Left lobe of liver (tissue), 2 donors: ENCODE measurements at regions not wholly inside any gene's neighbourhood (a gene's known extent, or its start where the extent isn't known, plus 50 kb on each side); places are given as distances from the start of the nearest gene placed in this dataset.

ENCODE experiments used
- ATAC-seq: fragments of 200-7000 bp; cut with Tn5 transposase; one replicate; pipeline ENCODE4 v1.9.1; 2020; ENCODE audit warnings: mild to moderate bottlenecking, moderate library complexity
- DNase-seq: peaks from one replicate; pipeline ENCODE4 v3.0.0-alpha.2; 2020; ENCODE audit warnings: low spot score
- donor health status: DM: no; HTN: no; CAD: no; lungs with moderate emphysema.
- donor health status: DM: no; HTN: yes; CAD: no.

DNA sequence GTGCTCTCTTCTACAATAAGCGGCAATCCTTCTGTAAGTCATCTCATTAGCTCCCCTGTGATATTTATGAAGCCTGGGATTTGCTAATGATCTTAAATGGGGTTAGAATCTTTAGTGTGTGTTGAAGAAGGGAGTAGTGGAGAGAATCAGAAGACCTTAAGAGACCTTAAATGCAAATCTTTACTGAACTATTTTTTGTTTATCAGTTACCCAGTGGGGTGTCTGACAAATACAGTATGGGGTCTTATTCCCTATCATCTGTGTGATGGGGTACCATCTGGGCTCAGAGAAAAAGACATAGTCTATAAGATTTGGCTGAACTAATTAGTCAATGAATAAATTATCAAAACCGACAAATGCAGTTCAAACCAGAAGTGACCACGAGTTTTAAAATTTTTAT, 378.4 kb upstream of the SGCD start:
- no peak for DNase-seq

DNA sequence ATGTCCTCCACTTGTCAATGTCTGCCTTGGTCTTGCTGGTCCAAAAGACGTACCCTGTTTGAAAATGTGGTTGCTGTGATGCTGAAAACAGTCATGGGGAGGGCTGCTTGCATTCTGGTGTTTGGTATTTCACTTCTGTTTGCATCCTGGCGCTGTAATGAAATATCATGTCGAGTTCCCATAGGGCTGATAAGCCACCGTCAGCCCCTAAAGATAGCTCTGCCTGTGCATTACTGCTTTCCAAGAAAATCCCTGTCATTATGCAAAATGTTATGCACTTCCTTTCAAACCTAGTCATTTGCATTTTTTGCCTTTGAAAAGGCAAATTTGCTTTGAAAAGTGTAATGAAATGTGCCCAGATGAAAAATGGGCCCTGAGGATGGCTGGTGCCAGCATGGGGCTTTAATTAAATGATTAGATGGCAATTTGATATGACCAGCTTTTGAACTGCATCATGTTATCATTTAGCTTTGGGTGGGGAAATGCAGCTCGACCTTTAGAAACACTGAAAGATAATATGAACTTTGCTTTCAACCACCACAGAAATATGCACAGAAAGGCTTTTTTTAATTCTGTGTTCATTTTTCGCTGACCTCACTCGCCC, 374.4 kb upstream of the SGCD start:
- DNase-seq, result no peak
- ATAC-seq, result no peak

More for the DNA sequence above, 378.4 kb upstream of the SGCD start:
- ATAC-seq, result no peak

DNA sequence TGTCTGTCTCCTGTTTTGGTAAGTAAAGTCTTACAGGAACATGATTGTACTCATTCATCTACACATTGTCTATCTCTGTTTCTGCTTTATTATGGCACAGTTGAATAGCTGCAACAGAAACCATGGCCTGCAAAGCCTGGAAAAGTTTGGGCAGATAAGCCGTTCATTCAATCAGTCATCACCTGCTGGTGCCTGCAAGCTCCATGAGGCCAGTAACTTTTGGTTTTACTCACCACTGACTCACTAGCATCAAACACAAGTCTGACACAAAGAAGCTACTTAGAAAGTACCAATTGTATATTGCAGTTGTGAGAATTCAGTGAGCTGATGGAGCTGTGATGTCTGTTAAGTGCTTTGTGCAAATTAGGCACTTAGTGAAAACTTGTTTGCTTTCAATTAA, 373.6 kb upstream of the SGCD start:
- no peak for ATAC-seq
- no peak for DNase-seq

- DNase-seq (no peak), ATAC-seq (no peak)
These were observed 372.1 kb upstream of the SGCD start for GRCh38 chr5:155954701-155955445.

DNA sequence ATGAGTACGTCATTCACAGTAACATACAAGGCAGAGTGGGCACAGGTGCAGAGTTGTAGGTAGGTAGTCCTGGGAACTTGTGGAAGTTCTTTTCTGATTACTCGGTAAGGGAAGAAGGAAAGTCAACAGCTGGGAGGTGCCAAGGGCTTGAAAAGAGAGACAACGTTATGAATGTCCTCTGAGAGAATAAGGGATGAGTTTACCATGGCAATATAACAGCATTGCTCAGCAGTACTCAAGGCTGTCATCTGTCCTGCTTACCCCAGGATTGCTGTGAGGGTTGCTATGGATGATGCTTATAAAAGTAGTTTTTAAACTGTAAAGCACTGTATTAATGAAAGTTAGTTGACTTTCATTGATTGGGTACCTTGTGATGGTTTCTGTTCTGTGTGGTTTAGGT, 369.1 kb upstream of the SGCD start:
- ATAC-seq (no peak), DNase-seq (no peak)

DNA sequence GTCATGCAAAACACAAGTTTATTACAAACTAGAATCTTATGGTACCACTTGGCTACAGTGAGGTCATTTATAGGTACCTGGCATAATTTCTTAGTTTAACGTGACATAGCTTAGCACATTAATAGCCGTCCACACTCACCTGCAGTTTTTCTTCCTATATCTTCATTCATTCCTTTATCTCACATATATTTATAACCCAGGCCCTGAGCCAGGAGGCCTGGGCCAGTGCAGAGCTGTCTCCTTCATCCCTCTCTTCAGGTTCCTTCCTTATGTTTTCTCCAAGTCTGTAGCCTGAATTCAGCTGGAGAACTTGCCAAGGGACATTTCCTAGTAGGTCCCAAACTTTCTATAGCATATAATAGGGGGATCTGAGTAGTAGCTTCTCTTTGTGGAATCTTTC, 367.9 kb upstream of the SGCD start:
- DNase-seq, result no peak
- no peak for ATAC-seq

DNA sequence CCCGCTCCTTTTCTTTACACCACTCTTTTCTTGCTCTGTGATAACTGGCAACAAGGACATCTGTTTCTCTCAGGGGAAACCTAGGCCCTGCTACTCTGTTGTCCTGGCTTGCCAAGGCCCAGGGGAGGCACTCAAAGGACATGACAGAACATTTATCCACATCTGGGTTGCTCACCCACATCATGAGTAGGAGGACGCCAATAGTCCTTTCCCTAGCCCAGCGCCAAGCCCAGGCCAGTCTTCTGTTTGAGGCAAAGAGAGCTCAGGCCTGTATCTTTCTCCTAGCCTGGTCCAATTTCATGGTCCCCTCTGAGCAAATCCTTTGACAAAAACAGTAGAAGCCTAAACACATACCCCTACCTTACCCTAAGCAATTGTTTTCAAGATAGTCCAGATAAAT, 366.8 kb upstream of the SGCD start:
- ATAC-seq (no peak), DNase-seq (no peak)

GRCh38 chr5:155969537-155969936, 357.4 kb upstream of the SGCD start:
- ATAC-seq (no peak), DNase-seq (no peak)

DNA sequence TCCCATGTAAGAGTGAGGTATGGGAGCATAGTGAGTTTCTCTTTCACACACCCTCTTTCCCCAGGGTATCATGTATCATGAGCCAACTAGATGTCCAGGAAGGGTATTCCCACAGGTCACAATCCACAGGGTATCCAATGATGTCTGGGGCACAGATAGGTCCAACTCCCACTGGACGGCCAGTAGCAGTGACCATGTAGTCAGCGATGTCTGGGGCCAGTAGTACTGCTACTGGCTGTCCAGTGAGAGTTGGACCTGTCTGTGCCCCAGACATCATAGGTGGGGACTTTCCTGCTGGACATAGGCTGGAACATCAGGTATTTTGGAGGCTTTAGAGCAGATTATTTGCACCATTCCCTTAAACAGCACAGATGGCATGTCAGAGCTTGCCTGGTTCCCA, 352.6 kb upstream of the SGCD start:
- DNase-seq (no peak), ATAC-seq (no peak)

- no peak for DNase-seq
- ATAC-seq, result no peak
These were observed 348.1 kb upstream of the SGCD start for GRCh38 chr5:155978850-155979249.

DNA sequence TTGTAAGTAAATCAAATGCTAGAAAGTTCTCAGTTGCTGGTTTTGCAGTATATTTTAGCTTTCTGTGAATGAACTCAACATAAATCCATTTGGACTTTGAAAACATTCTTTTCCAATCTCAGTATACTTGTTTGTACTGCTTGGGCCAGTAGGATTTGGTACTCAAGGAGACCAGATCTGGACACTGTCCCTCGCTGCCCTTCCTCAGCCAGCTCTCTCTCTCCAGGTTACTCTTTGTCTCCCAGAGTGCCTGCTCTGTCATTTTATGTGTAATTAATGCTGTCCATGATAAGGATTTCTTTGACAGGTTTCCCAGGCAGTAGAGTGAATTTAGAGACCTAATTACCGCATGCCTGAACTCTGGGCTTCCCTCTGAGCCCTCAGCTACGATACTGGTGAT, 344.6 kb upstream of the SGCD start:
- no peak for ATAC-seq
- no peak for DNase-seq

- no peak for DNase-seq
- no peak for ATAC-seq
These were observed 343.0 kb upstream of the SGCD start for GRCh38 chr5:155983954-155984353.

GRCh38 chr5:155987265-155987810, 339.6 kb upstream of the SGCD start:
- no peak for ATAC-seq

DNA sequence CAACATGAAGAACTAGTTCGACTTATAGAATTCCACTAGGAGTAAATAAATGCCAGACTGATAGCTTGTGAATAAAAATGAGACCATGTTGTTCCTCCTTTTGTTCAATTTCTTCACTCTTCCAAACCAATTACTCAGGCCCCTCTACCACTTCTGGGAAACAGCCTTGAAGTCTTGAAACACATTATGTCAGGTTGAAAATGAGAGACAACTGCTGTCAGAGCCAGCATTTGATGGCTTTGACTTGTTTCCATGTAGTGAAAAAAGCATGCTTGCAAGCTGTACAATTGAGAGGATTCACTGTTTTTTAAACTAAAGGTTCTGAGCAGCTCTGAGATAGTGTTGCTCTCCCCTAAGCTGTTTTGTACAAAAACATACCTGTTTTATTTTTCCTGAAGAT, 337.1 kb upstream of the SGCD start:
- ATAC-seq, result no peak
- DNase-seq, result no peak

More at GRCh38 chr5:155987265-155987810, 339.6 kb upstream of the SGCD start:
- no peak for DNase-seq

DNA sequence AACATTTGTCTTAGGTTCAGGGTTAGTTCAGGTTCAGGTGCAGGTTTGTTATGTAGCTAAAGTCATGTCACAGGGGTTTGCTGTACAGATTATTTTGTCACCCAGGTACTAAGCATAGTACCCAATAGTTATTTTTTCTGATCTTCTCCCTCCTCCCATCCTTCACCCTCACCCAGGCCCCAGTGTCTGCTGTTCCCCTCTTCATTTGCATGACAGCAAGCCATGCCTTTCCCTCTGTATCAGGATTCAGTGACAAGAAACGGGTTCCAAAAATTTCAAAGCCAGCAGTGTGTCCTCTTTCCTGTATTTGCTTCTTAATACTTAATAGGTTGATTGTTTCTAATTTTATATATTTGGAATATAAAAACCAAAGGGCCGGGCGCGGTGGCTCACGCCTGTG, 330.8 kb upstream of the SGCD start:
- ATAC-seq (no peak), DNase-seq (no peak)

DNA sequence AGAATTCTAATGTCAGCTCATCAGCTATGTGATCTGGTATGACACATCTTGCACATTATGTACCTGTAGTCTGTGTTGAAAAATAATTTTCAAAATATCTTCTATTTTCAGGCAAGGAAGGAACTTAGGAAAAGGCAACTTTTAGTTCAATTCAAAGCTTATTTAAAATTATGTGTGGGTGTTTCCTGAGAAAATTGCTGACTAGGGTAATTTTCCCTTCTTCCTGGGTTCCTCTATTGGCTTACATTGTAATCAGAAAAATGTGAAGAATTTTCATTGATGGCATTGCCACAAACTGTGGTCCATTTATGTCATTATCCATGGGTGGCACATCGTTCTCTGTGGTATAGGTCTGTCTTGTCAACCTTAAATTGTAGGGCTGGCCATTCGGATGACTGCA, 328.7 kb upstream of the SGCD start:
- ATAC-seq (no peak), DNase-seq (no peak)

DNA sequence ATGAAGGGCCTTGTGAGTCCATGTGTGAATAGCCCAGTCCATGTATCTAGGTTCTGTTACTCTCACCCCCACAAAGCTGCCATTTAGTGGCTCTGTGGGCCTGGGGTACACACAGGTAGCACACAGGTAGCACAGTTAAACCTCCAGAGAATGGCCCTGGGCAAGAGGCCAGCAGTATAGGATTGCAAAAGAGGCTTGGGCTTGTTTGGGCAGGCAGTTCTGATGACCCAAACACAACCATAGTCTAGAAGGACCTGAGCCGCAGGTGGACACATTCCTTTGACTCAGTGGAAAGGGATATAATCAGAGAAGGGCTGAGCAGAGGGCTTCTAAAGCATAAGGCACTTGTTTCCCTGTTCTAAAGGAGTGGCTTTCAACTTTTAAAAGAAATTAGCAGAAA, 326.8 kb upstream of the SGCD start:
- peak; percentile 64 for ATAC-seq

GRCh38 chr5:156004754-156005153, 322.2 kb upstream of the SGCD start:
- ATAC-seq (no peak), DNase-seq (no peak)

More for the DNA sequence above, 326.8 kb upstream of the SGCD start:
- peak; percentile 51 for DNase-seq

DNA sequence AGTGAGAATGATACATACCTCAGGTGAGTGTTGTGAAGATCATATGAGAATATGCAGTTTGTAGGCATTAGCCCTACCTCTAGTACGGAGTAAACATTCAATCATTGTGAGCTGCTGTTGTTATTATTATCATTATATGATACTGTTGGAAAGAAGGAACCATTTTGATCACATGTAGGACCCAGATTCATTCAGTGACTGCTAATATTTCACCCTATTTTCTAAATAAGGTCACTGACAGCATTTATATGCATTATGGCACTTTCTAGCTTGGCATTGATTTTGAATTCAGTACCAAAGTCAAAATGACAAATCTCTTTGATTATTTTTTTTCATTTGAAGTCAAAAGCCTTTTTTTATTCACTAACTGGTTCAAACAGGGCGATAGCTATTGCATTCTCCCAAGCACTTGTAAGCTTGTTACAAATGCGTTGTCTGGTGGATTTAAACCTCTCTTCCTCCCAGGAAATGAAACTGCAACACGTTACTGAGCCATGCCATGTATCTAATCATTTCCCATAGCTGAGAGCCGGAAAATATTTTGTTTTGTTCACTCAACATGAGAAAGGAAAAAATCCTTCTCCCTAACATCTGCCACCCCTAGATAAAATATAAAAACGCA, 320.8 kb upstream of the SGCD start:
- ATAC-seq (no peak), DNase-seq (no peak)

GRCh38 chr5:156008844-156009243, 318.1 kb upstream of the SGCD start:
- ATAC-seq (no peak), DNase-seq (no peak)

GRCh38 chr5:156009583-156009982, 317.4 kb upstream of the SGCD start:
- DNase-seq (no peak), ATAC-seq (no peak)

- DNase-seq, result no peak
- no peak for ATAC-seq
These were observed 311.8 kb upstream of the SGCD start for GRCh38 chr5:156015137-156015536.
